Body of pancreas (tissue), 4 donors: ENCODE measurements at regions not wholly inside any gene's neighbourhood (a gene's known extent, or its start where the extent isn't known, plus 50 kb on each side); places are given as distances from the start of the nearest gene placed in this dataset.
A peak's percentile ranks its signal among the peaks of the same experiment; 100 is the strongest.

Experiments used
- ATAC-seq: fragments of 150-250 bp; one replicate; pipeline ENCODE4 v1.9.1; 2016
- DNase-seq, 4 donors: peaks; one replicate each; pipeline ENCODE4 v3.0.0-alpha.2; 2019
- H3K27ac ChIP-seq, 4 donors: fragments of 200-600 bp; sonication (generic); 1 replicate in 3 of 4; 2 replicates in 1 of 4; pipeline versions ENCODE4 v1.5.1 to v1.6.1; 2016 to 2019; ENCODE audit warnings: mild to moderate bottlenecking in 1 of 4, mixed read lengths in 1 of 4, moderate library complexity in 1 of 4
- H3K27me3 ChIP-seq, 2 donors: fragments of 200-600 bp; sonication (generic); one replicate each; pipeline ENCODE4 v1.6.0; 2016; ENCODE audit warnings: mild to moderate bottlenecking in 1 of 2
- H3K36me3 ChIP-seq, 2 donors: fragments of 200-600 bp; sonication (generic); replicated peaks in 1 of 2; 2 replicates each; pipeline ENCODE4 v1.5.1; 2016; ENCODE audit warnings: low read depth in 2 of 2; ENCODE audit not compliant: insufficient read depth in 1 of 2
- H3K4me1 ChIP-seq: fragments of 200-600 bp; sonication (generic); one replicate; pipeline ENCODE4 v1.6.0; 2016
- H3K4me3 ChIP-seq, 2 donors: fragments of 200-600 bp; sonication (generic); 1 replicate in 1 of 2; 2 replicates in 1 of 2; pipeline ENCODE4 v1.5.1; 2016 to 2019
- H3K9me3 ChIP-seq, 3 donors: fragments of 200-600 bp; sonication (generic); 1 replicate in 2 of 3; 2 replicates in 1 of 3; pipeline ENCODE4 v1.5.1; 2016
- POLR2A ChIP-seq, 3 donors: fragments of 450-650 bp; IDR thresholded peaks; one replicate each; pipeline ENCODE4 v1.6.1; 2016; ENCODE audit warnings: antibody characterized with exemption in 3 of 3, mild to moderate bottlenecking in 2 of 3
- WGBS, 2 donors: methylation state at CpG; one replicate each; pipeline ENCODE4 v1.1.5; 2017; 5-methylcytosine and 5-hydroxymethylcytosine counted together
- intact Hi-C: fragments of 100-400 bp; cut with DNase I; formaldehyde crosslinking; loops from one replicate; pipeline ENCODE4 v1.15.1; 2023
- TF ChIP-seq, protein P1 (sequence below), 7 experiments: fragments of 450-650 bp in 4 of 7; fragments of 200-600 bp in 3 of 7; sonication (generic) in 3 of 7; IDR thresholded peaks; one replicate each; pipeline ENCODE4 v1.5.1; 2016 to 2019; ENCODE audit warnings: antibody characterized with exemption in 7 of 7

- peak; percentile 48 for ATAC-seq
- no peaks in the 10 kb centered on the region for H3K9me3 ChIP-seq
- no peaks in the 10 kb centered on the region for H3K27me3 ChIP-seq
- 22 to 24% methylated on average over 3 of the region's 3 CpGs for WGBS, 2 donors
- intact Hi-C loops, result no loop called here
- H3K4me3 ChIP-seq, result no peak overlapping the region
- no peak overlapping the region for H3K27ac ChIP-seq
- no peaks in the 10 kb centered on the region for H3K36me3 ChIP-seq
- DNase-seq, result no peak
- TF ChIP-seq, protein P1, sequence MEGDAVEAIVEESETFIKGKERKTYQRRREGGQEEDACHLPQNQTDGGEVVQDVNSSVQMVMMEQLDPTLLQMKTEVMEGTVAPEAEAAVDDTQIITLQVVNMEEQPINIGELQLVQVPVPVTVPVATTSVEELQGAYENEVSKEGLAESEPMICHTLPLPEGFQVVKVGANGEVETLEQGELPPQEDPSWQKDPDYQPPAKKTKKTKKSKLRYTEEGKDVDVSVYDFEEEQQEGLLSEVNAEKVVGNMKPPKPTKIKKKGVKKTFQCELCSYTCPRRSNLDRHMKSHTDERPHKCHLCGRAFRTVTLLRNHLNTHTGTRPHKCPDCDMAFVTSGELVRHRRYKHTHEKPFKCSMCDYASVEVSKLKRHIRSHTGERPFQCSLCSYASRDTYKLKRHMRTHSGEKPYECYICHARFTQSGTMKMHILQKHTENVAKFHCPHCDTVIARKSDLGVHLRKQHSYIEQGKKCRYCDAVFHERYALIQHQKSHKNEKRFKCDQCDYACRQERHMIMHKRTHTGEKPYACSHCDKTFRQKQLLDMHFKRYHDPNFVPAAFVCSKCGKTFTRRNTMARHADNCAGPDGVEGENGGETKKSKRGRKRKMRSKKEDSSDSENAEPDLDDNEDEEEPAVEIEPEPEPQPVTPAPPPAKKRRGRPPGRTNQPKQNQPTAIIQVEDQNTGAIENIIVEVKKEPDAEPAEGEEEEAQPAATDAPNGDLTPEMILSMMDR (IDR thresholded peaks at IDR 0.05), result no peak
- no peak for TF ChIP-seq POLR2A (IDR thresholded peaks at IDR 0.05)
- H3K4me1 ChIP-seq, result peaks cover 12% of the 10 kb centered on the region
Measured at GRCh38 chr2:41750829-41751228, 297.0 kb upstream of the PKDCC start.

DNA sequence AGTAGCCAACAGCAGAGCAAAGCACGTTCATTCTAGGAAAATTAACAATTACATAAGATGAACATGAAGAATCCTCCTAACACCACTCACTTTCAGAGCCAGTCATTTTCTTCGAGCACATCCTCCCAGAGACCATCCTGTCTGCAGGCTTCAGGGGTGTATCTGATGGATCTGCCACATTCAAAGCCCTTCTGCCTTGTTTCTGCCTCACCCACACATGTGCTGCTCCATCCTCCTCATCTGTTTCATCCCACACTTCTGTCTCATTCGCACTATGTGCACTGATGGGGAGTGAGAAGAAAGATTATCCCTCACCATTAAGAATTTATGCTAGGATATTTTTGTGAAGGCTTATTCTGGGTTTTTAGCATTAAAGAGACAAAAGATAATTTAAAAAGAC is 287.9 kb upstream of the PKDCC start:
- TF ChIP-seq, protein P1 (IDR thresholded peaks at IDR 0.05), result no peak
- TF ChIP-seq POLR2A (IDR thresholded peaks at IDR 0.05), result no peak
- Histone ChIP-seq H3K36me3 (no peaks in the 10 kb centered on the region), H3K4me1 (no peaks in the 10 kb centered on the region), H3K9me3 (no peaks in the 10 kb centered on the region), H3K4me3 (no peak overlapping the region), H3K27me3 (no peaks in the 10 kb centered on the region), H3K27ac (no peak overlapping the region)
- WGBS, 2 donors, result 61 to 67% methylated on average over 3 of the region's 3 CpGs
- ATAC-seq (no peak), DNase-seq (no peak)
- intact Hi-C loops, result no loop called here

- ATAC-seq (no peak), DNase-seq (no peak)
- Histone ChIP-seq H3K27ac (no peak overlapping the region), H3K4me3 (no peak overlapping the region), H3K9me3 (no peaks in the 10 kb centered on the region), H3K4me1 (no peaks in the 10 kb centered on the region), H3K27me3 (no peaks in the 10 kb centered on the region), H3K36me3 (no peaks in the 10 kb centered on the region)
- intact Hi-C loops, result no loop called here
- WGBS, 2 donors, result 79 to 86% methylated on average over 4 of the region's 4 CpGs
- TF ChIP-seq, protein P1 (IDR thresholded peaks at IDR 0.05), result no peak
- TF ChIP-seq POLR2A (IDR thresholded peaks at IDR 0.05), result no peak
Measured at GRCh38 chr2:41763141-41763540, 284.7 kb upstream of the PKDCC start.

DNA sequence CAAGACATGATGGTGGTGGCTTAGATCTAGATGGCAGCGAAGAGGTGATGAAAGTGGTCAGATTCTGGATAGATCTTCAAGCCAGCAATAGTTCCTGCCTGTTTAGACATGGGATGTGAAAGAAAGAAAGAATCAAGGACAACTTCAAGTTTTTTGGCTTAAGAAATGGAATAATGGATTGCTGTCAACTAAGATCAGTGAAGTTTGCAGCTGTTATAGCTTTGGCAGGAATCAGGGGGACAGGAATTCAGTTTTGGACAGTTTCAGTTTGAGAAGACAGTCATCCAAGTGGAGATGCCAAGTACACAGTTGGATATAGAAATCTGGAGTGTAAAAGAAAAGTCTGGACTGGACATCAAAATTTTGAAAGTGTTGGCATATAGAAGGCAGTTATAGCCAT is 283.7 kb upstream of the PKDCC start:
- H3K27ac ChIP-seq, result no peak overlapping the region
- H3K36me3 ChIP-seq, result no peaks in the 10 kb centered on the region
- H3K4me1 ChIP-seq, result no peaks in the 10 kb centered on the region
- H3K4me3 ChIP-seq, result no peak overlapping the region
- H3K27me3 ChIP-seq, result no peaks in the 10 kb centered on the region
- ATAC-seq (no peak), DNase-seq (no peak)
- 86 to 89% methylated on average over 1 of the region's 1 CpG for WGBS, 2 donors
- TF ChIP-seq, protein P1 (IDR thresholded peaks at IDR 0.05), result no peak
- no peak for TF ChIP-seq POLR2A (IDR thresholded peaks at IDR 0.05)
- intact Hi-C loops, result no loop called here
- no peaks in the 10 kb centered on the region for H3K9me3 ChIP-seq

DNA sequence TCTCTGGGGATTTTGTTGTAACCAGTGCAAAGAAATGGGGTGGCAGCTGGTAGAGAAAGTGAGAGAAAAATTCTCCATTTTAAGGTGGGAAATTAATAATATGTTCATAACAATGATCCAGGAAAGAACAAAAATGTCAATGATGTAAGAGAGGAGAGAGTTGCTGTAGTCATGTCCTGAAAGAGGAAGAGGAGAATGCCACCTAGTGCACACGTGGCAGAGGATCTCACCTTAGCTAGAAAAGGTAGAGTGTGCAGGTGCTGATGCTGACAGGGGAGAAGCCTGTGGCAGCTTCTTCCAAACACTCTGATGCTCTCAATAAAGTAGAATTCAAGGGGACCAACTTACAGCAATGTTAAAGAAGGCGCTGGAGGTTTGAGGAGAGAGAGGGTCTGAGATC is 282.9 kb upstream of the PKDCC start:
- Histone ChIP-seq H3K4me1 (no peaks in the 10 kb centered on the region), H3K9me3 (no peaks in the 10 kb centered on the region), H3K27ac (no peak overlapping the region), H3K27me3 (no peaks in the 10 kb centered on the region), H3K36me3 (no peaks in the 10 kb centered on the region), H3K4me3 (no peak overlapping the region)
- TF ChIP-seq, protein P1 (IDR thresholded peaks at IDR 0.05), result no peak
- TF ChIP-seq POLR2A (IDR thresholded peaks at IDR 0.05), result no peak
- ATAC-seq (no peak), DNase-seq (no peak)
- WGBS, 2 donors, result 60 to 62% methylated on average over 2 of the region's 2 CpGs
- intact Hi-C loops, result no loop called here
